WTC11 (cell line): ENCODE measurements at regions not wholly inside any gene's neighbourhood (a gene's known extent, or its start where the extent isn't known, plus 50 kb on each side); places are given as distances from the start of the nearest gene placed in this dataset.

Experiments used
- ATAC-seq: fragments of 200-7000 bp; cut with Tn5 transposase; 2 replicates; pipeline ENCODE4 v1.10.0; 2021; ENCODE audit warnings: mild to moderate bottlenecking, moderate library complexity
- CTCF ChIA-PET: fragments of 300-600 bp; sonication (Branson Sonifier 250); formaldehyde crosslinking; loops from one replicate; lab custom pipeline; 2021; ENCODE audit warnings: antibody characterized with exemption; lab: Charles Lee
- POLR2A ChIA-PET: fragments of 350-600 bp; sonication (Branson Sonifier 250); formaldehyde crosslinking; loops from one replicate; lab custom pipeline; 2021; ENCODE audit warnings: antibody characterized with exemption; lab: Charles Lee
- DNase-seq: peaks from one replicate; pipeline ENCODE4 v3.0.0; 2021; ENCODE audit warnings: low spot score
- H3K27ac Mint-ChIP-seq: 2 replicates; pipeline ENCODE4 v1.8.0; 2021; ENCODE audit warnings: mixed read lengths
- H3K27me3 Mint-ChIP-seq: 2 replicates; pipeline ENCODE4 v1.8.0; 2021; ENCODE audit warnings: low read depth, mild to moderate bottlenecking, moderate library complexity, mixed read lengths
- H3K36me3 Mint-ChIP-seq: 2 replicates; pipeline ENCODE4 v1.8.0; 2021; ENCODE audit warnings: mixed read lengths
- H3K4me1 Mint-ChIP-seq: 2 replicates; pipeline ENCODE4 v1.8.0; 2022; ENCODE audit warnings: mixed read lengths
- H3K4me3 Mint-ChIP-seq: 2 replicates; pipeline ENCODE4 v1.8.0; 2021; ENCODE audit warnings: mild to moderate bottlenecking, moderate library complexity, mixed read lengths
- H3K9me3 Mint-ChIP-seq: 2 replicates; pipeline ENCODE4 v1.8.0; 2021; ENCODE audit warnings: mixed read lengths
- AFF4 ChIP-seq: sonication (generic); formaldehyde crosslinking; IDR thresholded peaks from 2 replicates; pipeline ENCODE4 v1.8.1; 2023; ENCODE audit warnings: mild to moderate bottlenecking, missing genetic modification reagents, borderline replicate concordance
- ARID4B ChIP-seq: sonication (generic); formaldehyde crosslinking; IDR thresholded peaks from 2 replicates; pipeline ENCODE4 v1.8.0; 2023; ENCODE audit warnings: missing genetic modification reagents, mild to moderate bottlenecking, borderline replicate concordance
- ATF2 ChIP-seq: sonication (generic); formaldehyde crosslinking; IDR thresholded peaks from 2 replicates; pipeline ENCODE4 v1.8.1; 2022; ENCODE audit warnings: low read depth, missing genetic modification reagents, borderline replicate concordance
- ETV6 ChIP-seq: sonication (generic); formaldehyde crosslinking; IDR thresholded peaks from 2 replicates; pipeline ENCODE4 v1.8.1; 2022; ENCODE audit warnings: mild to moderate bottlenecking, missing genetic modification reagents
- GTF2I ChIP-seq: fragments of 250-450 bp; sonication (Bioruptor Pico); conservative IDR thresholded peaks from 2 replicates; pipeline ENCODE4 v1.4.0; 2021; ENCODE audit warnings: mild to moderate bottlenecking
- KAT7 ChIP-seq: sonication (generic); formaldehyde crosslinking; IDR thresholded peaks from 2 replicates; pipeline ENCODE4 v1.8.1; 2023; ENCODE audit warnings: missing genetic modification reagents, mild to moderate bottlenecking, borderline replicate concordance
- MXD4 ChIP-seq: fragments of 250-450 bp; sonication (Bioruptor Pico); IDR thresholded peaks from 2 replicates; pipeline ENCODE4 v1.8.0; 2021; ENCODE audit warnings: mild to moderate bottlenecking, moderate library complexity, borderline replicate concordance
- NFATC4 ChIP-seq: fragments of 250-450 bp; sonication (Bioruptor Pico); IDR thresholded peaks from 2 replicates; pipeline ENCODE4 v1.9.0; 2021; ENCODE audit warnings: mild to moderate bottlenecking
- NR1H2 ChIP-seq: sonication (generic); formaldehyde crosslinking; IDR thresholded peaks from 2 replicates; pipeline ENCODE4 v1.9.0; 2021; ENCODE audit warnings: mild to moderate bottlenecking, moderate library complexity, missing genetic modification reagents
- NR2C2 ChIP-seq: sonication (generic); formaldehyde crosslinking; IDR thresholded peaks from 2 replicates; pipeline ENCODE4 v1.8.0; 2022; ENCODE audit warnings: mild to moderate bottlenecking, missing genetic modification reagents
- RORB ChIP-seq: fragments of 250-450 bp; sonication (Bioruptor Pico); IDR thresholded peaks from 2 replicates; pipeline ENCODE4 v1.9.0; 2021; ENCODE audit warnings: mild to moderate bottlenecking
- SMAD4 ChIP-seq: sonication (generic); formaldehyde crosslinking; IDR thresholded peaks from 2 replicates; pipeline ENCODE4 v1.8.0; 2022; ENCODE audit warnings: mild to moderate bottlenecking, missing genetic modification reagents
- TF ChIP-seq, protein P1 (sequence below): sonication (generic); formaldehyde crosslinking; IDR thresholded peaks from 2 replicates; pipeline ENCODE4 v1.8.0; 2022; ENCODE audit warnings: missing genetic modification reagents
- TF ChIP-seq, protein P2 (sequence below): sonication (generic); formaldehyde crosslinking; IDR thresholded peaks from 2 replicates; pipeline ENCODE4 v1.8.0; 2022; ENCODE audit warnings: mild to moderate bottlenecking, missing genetic modification reagents

- no peak for TF ChIP-seq AFF4 (CRISPR knock-in tag)
- TF ChIP-seq, protein P1, sequence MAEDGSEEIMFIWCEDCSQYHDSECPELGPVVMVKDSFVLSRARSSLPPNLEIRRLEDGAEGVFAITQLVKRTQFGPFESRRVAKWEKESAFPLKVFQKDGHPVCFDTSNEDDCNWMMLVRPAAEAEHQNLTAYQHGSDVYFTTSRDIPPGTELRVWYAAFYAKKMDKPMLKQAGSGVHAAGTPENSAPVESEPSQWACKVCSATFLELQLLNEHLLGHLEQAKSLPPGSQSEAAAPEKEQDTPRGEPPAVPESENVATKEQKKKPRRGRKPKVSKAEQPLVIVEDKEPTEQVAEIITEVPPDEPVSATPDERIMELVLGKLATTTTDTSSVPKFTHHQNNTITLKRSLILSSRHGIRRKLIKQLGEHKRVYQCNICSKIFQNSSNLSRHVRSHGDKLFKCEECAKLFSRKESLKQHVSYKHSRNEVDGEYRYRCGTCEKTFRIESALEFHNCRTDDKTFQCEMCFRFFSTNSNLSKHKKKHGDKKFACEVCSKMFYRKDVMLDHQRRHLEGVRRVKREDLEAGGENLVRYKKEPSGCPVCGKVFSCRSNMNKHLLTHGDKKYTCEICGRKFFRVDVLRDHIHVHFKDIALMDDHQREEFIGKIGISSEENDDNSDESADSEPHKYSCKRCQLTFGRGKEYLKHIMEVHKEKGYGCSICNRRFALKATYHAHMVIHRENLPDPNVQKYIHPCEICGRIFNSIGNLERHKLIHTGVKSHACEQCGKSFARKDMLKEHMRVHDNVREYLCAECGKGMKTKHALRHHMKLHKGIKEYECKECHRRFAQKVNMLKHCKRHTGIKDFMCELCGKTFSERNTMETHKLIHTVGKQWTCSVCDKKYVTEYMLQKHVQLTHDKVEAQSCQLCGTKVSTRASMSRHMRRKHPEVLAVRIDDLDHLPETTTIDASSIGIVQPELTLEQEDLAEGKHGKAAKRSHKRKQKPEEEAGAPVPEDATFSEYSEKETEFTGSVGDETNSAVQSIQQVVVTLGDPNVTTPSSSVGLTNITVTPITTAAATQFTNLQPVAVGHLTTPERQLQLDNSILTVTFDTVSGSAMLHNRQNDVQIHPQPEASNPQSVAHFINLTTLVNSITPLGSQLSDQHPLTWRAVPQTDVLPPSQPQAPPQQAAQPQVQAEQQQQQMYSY (CRISPR knock-in tag), result no peak
Observed at GRCh38 chr9:24460781-24461180, 84.9 kb downstream of the IZUMO3 start (continued).

- no peak overlapping the region for H3K4me3 Mint-ChIP-seq
Observed at GRCh38 chr9:24459953-24460352, 85.7 kb downstream of the IZUMO3 start.

More at GRCh38 chr9:24459953-24460352, 85.7 kb downstream of the IZUMO3 start:
- CTCF ChIA-PET, result interaction anchor here (0.6 kb wide), 1 partner anchor 154 kb away, joined by 3 read pairs; no protein-coding TSS in a partner anchor
- no peak overlapping the region for H3K27ac Mint-ChIP-seq
- DNase-seq (no peak), ATAC-seq (no peak)
- H3K36me3 Mint-ChIP-seq, result 0 out of 2 replicates have a peak, but pooled peaks cover under 1% of the 10 kb centered on the region
- POLR2A ChIA-PET, result no interaction called here
- peaks cover 4% of the 10 kb centered on the region; the same call in 1 of the 2 replicates for H3K9me3 Mint-ChIP-seq
- H3K4me1 Mint-ChIP-seq, result peaks cover 16% of the 10 kb centered on the region
- no peak for TF ChIP-seq KAT7 (CRISPR knock-in tag)
- TF ChIP-seq NR1H2 (CRISPR knock-in tag), result no peak
- no peak for TF ChIP-seq MXD4 (CRISPR knock-in tag)
- no peak for TF ChIP-seq ARID4B (CRISPR knock-in tag)
- no peak for TF ChIP-seq ETV6 (CRISPR knock-in tag)
- no peak for TF ChIP-seq NR2C2 (CRISPR knock-in tag)
- TF ChIP-seq SMAD4, result no peak
- TF ChIP-seq ATF2 (CRISPR knock-in tag), result no peak
- TF ChIP-seq GTF2I (CRISPR knock-in tag), result no peak
- TF ChIP-seq, protein P2, sequence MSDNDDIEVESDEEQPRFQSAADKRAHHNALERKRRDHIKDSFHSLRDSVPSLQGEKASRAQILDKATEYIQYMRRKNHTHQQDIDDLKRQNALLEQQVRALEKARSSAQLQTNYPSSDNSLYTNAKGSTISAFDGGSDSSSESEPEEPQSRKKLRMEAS (CRISPR knock-in tag), result no peak
- TF ChIP-seq RORB, result no peak
- no peak for TF ChIP-seq NFATC4 (CRISPR knock-in tag)
- no peaks in the 10 kb centered on the region for H3K27me3 Mint-ChIP-seq
